22Rv1 (cell line): ENCODE measurements at regions not wholly inside any gene's neighbourhood (a gene's known extent, or its start where the extent isn't known, plus 50 kb on each side); places are given as distances from the start of the nearest gene placed in this dataset.

Source experiments
- H3K27ac ChIP-seq: fragments of 450-650 bp; 2 replicates; pipeline ENCODE4 v1.5.1; 2017
- ZFX ChIP-seq: fragments of 450-650 bp; IDR thresholded peaks from 2 replicates; pipeline ENCODE4 v1.6.1; 2017; ENCODE audit warnings: antibody characterized with exemption, borderline replicate concordance
- TF ChIP-seq, protein P1 (sequence below): fragments of 450-650 bp; IDR thresholded peaks from 2 replicates; pipeline ENCODE4 v1.5.1; 2017; ENCODE audit warnings: mild to moderate bottlenecking

DNA sequence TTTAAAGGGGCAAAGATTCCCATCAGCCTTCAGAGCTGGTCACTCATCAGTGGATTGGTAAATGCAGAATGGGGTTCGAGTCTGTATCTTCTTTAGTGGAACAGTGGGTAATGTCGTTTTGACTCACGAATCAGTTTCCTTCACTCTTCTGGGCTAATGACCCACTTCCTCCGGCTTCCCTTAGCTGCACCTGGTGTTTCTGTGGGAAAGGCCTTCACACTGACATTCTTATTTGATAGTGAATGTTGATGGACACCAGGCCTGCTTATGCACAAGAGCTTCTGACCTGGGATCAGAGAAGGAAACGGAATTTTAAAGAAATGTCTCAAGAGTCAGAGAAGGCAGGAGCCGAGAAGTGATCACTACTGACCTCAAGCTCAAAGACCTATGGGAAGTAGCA lies 272.0 kb upstream of the SULF2 start:
- no peak overlapping the region for H3K27ac ChIP-seq
- TF ChIP-seq, protein P1, sequence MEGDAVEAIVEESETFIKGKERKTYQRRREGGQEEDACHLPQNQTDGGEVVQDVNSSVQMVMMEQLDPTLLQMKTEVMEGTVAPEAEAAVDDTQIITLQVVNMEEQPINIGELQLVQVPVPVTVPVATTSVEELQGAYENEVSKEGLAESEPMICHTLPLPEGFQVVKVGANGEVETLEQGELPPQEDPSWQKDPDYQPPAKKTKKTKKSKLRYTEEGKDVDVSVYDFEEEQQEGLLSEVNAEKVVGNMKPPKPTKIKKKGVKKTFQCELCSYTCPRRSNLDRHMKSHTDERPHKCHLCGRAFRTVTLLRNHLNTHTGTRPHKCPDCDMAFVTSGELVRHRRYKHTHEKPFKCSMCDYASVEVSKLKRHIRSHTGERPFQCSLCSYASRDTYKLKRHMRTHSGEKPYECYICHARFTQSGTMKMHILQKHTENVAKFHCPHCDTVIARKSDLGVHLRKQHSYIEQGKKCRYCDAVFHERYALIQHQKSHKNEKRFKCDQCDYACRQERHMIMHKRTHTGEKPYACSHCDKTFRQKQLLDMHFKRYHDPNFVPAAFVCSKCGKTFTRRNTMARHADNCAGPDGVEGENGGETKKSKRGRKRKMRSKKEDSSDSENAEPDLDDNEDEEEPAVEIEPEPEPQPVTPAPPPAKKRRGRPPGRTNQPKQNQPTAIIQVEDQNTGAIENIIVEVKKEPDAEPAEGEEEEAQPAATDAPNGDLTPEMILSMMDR = no peak
- TF ChIP-seq ZFX = no peak

DNA sequence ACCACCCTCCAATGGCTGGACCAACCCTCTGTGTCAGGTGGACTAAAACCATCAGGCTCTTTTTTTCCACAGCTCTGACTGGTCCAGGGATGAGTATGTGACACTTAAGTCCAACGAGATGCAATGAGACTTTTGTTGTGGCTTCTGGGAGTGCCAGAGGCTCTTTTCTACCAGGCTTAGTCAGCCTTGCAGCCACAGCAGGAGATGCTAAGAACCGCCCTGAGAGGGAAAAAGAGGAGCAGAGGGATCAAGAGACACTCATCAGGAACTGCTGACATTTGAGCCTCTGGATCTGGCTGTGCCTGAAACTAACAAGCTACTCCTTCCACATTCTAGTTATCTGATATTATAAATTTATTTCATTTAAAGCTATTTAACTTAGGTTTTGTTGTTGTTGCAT lies 270.9 kb upstream of the SULF2 start:
- no peak overlapping the region for H3K27ac ChIP-seq
- TF ChIP-seq ZFX = no peak
- TF ChIP-seq, protein P1 = no peak

DNA sequence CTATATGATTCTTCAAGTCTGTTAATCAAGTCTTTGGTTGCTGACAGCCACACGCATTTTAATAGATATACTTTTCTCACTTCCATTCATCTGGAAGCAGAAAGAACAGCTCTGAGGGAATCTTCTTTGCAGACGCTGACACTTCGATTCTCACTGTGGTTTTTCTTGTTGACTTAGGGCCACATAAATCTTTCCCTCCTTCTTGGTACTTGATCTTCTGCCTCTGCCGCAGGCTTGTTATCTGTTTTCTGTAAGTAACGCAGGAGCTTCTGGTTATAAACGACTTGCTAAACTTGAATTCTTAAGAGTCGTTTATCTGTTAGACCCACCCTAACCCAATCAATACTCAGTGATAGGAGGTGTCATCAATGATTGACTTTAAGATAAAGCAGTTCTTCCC lies 268.8 kb upstream of the SULF2 start:
- H3K27ac ChIP-seq = no peak overlapping the region
- no peak for TF ChIP-seq ZFX
- TF ChIP-seq, protein P1 = no peak

DNA sequence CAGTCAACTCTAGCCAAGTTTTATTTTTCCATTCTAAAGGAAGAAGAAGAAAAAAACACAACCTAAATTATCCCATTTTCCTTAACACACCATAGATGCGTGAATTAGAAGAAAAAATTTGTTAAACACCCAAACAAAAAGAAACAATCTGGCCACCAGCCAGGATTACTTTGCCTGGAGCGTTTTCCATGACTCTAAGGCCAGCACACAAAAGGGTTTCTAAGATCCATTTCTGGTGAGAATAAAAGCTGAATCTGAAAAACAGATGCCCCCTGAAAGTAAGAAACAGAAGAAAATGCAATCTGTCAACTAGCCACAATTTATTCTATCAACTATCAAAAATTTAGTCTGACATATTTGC lies 267.2 kb upstream of the SULF2 start:
- TF ChIP-seq, protein P1 = no peak
- TF ChIP-seq ZFX = no peak
- no peak overlapping the region for H3K27ac ChIP-seq

DNA sequence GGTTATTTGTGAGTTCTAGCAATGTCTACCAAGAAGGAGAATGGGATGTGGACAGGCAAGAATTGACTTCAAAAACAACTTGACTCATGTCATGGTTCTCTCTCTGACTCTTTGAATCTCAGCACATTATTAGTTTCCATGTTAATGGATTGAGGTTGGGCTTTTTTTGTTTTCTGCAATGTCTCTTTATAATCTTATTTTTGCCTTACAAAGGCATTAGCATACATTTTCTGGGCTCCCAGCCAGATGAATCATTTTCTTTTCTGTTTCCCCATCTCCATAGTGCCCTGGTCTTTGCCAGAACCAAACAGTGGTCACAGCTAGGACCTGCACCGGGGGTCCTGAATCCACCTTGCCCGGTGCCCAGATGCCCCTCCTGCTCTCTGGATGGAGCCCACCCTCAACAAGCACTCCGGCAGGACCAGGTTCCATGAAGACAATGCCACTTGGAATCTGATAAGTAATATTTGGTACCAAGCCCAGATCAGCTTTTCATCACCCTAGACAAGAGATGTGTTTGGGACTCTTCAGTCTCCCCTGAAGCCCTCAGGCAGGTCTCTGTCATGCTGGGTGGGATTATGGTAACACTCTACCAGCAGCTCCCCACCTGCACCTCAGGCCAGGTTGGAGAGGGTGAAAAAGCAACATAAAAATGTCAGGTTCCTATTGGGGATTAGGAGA lies 266.7 kb upstream of the SULF2 start:
- no peak overlapping the region for H3K27ac ChIP-seq
- TF ChIP-seq, protein P1 = no peak
- TF ChIP-seq ZFX = no peak

DNA sequence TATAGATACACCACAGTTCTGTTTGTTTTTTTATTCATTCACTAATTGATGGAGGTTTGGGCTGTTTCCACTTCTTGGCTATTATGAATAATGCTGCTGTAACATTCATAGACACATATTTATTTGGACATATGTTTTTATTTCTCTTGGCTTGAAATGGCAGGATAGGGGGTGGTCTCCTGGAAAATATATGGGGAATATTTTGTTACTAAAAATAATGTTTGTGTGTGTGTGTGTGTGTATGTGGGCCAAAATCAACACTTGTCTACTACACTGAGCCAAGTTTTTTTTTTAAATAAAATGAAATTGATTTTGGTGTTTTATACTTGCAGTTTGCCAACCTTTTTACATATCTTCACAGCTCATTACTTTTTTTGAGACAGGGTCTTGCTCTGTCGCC lies 264.4 kb upstream of the SULF2 start:
- no peak overlapping the region for H3K27ac ChIP-seq
- no peak for TF ChIP-seq ZFX
- TF ChIP-seq, protein P1 = no peak

DNA sequence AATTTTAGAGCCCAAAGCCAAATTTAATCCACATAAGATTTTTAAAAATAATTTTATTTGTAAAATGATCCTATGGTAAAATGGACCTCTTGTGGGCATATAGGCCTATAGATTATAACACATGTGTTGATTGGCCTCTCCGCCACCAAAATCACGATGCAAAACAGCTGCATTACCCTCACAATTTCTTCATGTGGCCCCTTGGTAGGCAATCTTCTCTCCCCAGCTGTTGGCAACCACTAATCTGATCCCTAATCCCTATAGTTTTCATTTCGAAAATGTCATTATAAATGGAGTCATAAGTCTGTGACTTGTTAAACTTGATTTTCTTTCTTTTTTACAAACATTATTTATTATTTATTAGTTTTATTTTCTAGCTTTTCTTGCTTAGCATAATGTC lies 263.9 kb upstream of the SULF2 start:
- H3K27ac ChIP-seq = no peak overlapping the region
- TF ChIP-seq ZFX = no peak
- TF ChIP-seq, protein P1 = no peak
